GM19463 (cell line): ENCODE measurements at regions not wholly inside any gene's neighbourhood (a gene's known extent, or its start where the extent isn't known, plus 50 kb on each side); places are given as distances from the start of the nearest gene placed in this dataset.
"Not testable (repeated sequence)": the region's sequence is repeated elsewhere in the genome, so short reads cannot be mapped to it uniquely, and the experiment has no call there.

ENCODE experiments used
- ATAC-seq: cut with Tn5 transposase; IDR thresholded peaks from one replicate; pipeline ENCODE4 v1.9.1; 2021; ENCODE audit warnings: mild to moderate bottlenecking, moderate library complexity; ENCODE audit not compliant: unreplicated experiment

GRCh38 chr2:208794288-208794975 is 387.8 kb downstream of the PTH2R start:
- no peak for ATAC-seq

- ATAC-seq, result no peak
Measured at GRCh38 chr2:208798698-208799097, 392.1 kb downstream of the PTH2R start.

GRCh38 chr2:208799397-208799796 is 392.8 kb downstream of the PTH2R start:
- ATAC-seq, result no peak

- not testable (repeated sequence) for ATAC-seq
Measured at GRCh38 chr2:208800887-208801286, 394.3 kb downstream of the PTH2R start.

- no peak for ATAC-seq
Measured at GRCh38 chr2:208807756-208808155, 401.2 kb downstream of the PTH2R start.

- not testable (repeated sequence) for ATAC-seq
Measured at GRCh38 chr2:208811885-208812284, 405.3 kb downstream of the PTH2R start.

GRCh38 chr2:208819190-208819589 is 412.6 kb downstream of the PTH2R start:
- ATAC-seq, result no peak

GRCh38 chr2:208820014-208820688 is 413.6 kb downstream of the PTH2R start:
- ATAC-seq, result peak; percentile 88

GRCh38 chr2:208827109-208827508 is 420.5 kb downstream of the PTH2R start:
- ATAC-seq, result no peak

- ATAC-seq, result no peak
Measured at GRCh38 chr2:208827549-208828221, 421.1 kb downstream of the PTH2R start.

- no peak for ATAC-seq
Measured at GRCh38 chr2:208830203-208830602, 423.6 kb downstream of the PTH2R start.

GRCh38 chr2:208847651-208848050 is 441.1 kb downstream of the PTH2R start:
- no peak for ATAC-seq

GRCh38 chr2:208854717-208855116 is 448.1 kb downstream of the PTH2R start:
- no peak for ATAC-seq

- ATAC-seq, result no peak
Measured at GRCh38 chr2:208867374-208867773, 460.8 kb downstream of the PTH2R start.

GRCh38 chr2:208872591-208872990 is 466.0 kb downstream of the PTH2R start:
- ATAC-seq, result no peak

- no peak for ATAC-seq
Measured at GRCh38 chr2:208879666-208880065, 473.1 kb downstream of the PTH2R start.

GRCh38 chr2:208880171-208880570 is 473.6 kb downstream of the PTH2R start:
- ATAC-seq, result no peak

GRCh38 chr2:208890486-208890885 is 483.9 kb downstream of the PTH2R start:
- no peak for ATAC-seq

GRCh38 chr2:208892203-208892602 is 485.6 kb downstream of the PTH2R start:
- ATAC-seq, result no peak

- no peak for ATAC-seq
Measured at GRCh38 chr2:208906330-208906729, 499.7 kb downstream of the PTH2R start.

- no peak for ATAC-seq
Measured at GRCh38 chr2:208915401-208915800, 508.4 kb upstream of the MAP2 start.

- no peak for ATAC-seq
Measured at GRCh38 chr2:208916881-208917280, 507.0 kb upstream of the MAP2 start.
